ACHN (cell line): ENCODE measurements at regions not wholly inside any gene's neighbourhood (a gene's known extent, or its start where the extent isn't known, plus 50 kb on each side); places are given as distances from the start of the nearest gene placed in this dataset.

ENCODE experiments used
- DNase-seq: peaks from one replicate; pipeline ENCODE4 v3.0.0-alpha.2; 2015
- in situ Hi-C: cut with HindIII; loops from 2 replicates; pipeline ENCODE4 v1.10.0; 2017; ENCODE audit warnings: low sequenced_read_pairs, low pct_ligation_motif_present, low pct_unique_long_range_greater_than_20kb

DNA sequence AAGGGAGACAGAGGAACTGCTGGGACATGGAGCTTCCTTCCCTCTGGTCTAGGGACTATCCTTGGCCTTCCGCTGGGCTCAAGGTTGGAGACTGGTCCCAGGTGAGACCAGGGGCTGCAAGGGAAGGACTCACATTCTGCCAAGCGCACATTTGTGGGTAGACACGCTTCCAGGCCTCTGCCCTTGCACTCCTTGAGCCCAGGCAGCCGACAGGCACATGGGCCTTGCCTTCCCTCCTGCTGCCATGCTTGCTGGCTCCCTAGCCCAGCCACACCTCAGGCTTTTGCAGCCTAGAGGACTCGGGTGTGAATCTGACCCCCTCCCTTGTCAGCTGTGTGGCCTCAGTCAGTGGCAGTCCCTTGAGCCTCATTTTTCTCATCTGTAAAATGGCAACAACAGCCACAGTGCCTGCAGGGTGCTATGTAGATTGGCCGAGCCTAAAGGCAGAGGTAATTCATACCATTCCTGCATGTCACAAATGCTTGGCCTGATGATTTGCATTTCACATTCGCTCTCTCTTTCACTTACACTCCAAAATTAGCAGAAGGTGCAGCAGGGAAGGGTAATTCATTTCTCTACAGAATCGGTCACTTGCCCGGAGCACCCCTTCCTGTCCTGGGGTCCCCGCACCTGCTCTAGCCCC, 57.6 kb upstream of the NECTIN1 start:
- in situ Hi-C loops, result no loop called here

DNA sequence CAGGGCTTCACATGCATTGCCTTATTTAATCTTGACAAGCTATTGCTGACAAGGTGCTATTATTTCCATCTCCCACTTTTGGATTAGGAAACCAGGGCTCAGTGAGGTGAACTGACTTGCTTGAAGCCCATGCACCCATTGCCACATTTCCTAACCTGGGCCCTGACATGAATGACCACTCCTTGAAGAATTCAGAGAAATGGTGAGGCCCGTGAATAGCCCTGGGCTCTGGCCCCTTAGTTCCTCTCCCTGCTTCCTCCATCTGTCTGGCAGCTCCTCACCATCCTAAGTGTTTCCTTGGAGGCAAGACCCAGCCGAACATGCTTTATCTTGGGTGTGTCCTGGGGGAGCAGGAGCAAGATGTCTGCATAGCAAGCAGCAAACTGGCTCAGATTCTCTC, 56.1 kb upstream of the NECTIN1 start:
- in situ Hi-C loops, result no loop called here
- DNase-seq, result no peak

More for the DNA sequence above, 57.6 kb upstream of the NECTIN1 start:
- no peak for DNase-seq

DNA sequence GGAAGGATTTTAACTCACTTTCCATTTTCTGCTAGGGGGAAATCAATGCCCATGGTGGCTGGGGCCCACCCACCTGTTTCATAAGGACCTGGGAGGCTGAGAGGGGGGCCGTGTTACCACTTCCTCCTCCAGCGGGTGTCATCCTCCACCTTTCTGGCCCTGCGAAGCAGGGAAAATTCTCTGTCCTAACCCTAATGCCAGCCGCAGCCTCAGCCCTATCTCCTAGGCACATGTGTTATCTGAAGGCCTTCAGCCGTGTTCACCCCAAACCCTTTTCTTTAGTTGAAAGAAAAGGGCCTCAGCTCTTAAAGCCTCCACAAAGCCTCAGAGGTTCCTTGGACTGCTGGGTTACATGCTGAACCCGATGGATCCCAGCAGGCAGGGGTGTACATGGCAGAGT, 55.4 kb upstream of the NECTIN1 start:
- in situ Hi-C loops, result no loop called here
- DNase-seq, result no peak

- DNase-seq, result no peak
These were observed 54.7 kb upstream of the NECTIN1 start for GRCh38 chr11:119783466-119784400.

DNA sequence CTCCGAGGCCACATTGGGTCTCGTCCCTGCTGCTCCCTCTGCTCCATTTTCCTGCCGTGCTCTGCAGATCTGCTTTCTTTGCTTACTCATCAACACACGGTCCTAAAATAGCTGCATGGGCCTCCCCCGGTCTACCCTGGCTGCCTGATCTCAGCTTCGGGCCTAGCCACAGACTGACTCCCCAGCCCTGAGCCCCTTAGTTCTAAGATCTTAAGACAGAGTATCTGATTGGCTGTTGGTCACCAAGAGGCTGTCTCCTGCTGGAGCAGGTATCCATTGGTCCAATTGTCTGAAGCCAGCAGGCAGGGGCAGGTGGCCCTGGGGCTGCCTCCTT, 53.7 kb upstream of the NECTIN1 start:
- in situ Hi-C loops, result no loop called here
- no peak for DNase-seq

More at GRCh38 chr11:119783466-119784400, 54.7 kb upstream of the NECTIN1 start:
- in situ Hi-C loops, result no loop called here

- DNase-seq, result no peak
- in situ Hi-C loops, result no loop called here
These were observed 53.2 kb upstream of the NECTIN1 start for GRCh38 chr11:119782006-119782738.

GRCh38 chr11:119780222-119780953, 51.4 kb upstream of the NECTIN1 start:
- in situ Hi-C loops, result no loop called here
- no peak for DNase-seq

DNA sequence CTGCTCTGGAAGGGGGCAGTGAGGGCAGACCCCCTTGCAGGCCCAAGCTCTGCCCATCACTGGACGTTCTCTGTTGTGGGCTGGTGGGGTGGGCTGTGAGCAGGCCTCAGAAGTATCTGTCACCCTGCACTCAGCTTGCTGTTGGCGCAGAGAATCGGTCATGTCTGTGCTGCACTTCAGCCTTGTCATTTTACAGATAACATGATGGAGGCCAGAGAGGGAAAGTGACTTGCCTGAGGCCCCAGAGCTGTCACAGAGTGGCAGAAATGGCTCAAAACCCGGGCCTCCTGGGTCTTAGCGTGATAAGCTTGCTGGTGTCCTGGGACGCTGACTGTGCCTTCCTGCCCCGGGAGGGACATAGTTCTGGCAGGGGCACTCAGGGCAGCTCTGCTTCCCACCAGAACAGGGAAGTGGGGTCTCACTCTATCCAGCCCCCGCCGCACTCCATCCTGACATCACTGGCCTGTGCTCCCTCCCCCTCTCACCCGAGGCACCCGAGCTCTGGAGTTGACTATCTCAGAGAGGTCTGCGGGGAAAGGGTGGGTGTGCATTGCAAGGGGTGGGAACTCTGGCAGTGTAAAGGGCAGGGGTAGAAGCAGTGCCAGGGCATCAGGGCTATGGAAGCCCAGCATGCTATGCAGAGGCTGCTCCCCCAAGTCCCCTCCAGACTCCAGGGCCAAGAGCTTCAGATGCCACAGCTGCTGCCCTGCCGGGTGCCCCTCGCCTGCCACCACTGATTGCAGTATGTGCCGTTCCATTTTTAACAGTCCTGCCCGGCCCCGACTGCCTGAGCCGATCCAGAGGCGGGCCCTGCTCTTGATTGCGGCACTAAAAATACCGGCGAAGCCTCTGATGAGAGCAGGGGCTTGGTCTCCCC, 50.4 kb upstream of the NECTIN1 start:
- in situ Hi-C loops, result no loop called here
- no peak for DNase-seq
